Ramos (cell line): ENCODE measurements at regions not wholly inside any gene's neighbourhood (a gene's known extent, or its start where the extent isn't known, plus 50 kb on each side); places are given as distances from the start of the nearest gene placed in this dataset.
"Not testable (repeated sequence)": the region's sequence is repeated elsewhere in the genome, so short reads cannot be mapped to it uniquely, and the experiment has no call there.

Source experiments
- in situ Hi-C: fragments of 300-500 bp; cut with MboI; formaldehyde crosslinking; loops from one replicate; pipeline ENCODE4 v1.14.3; 2022; ENCODE audit warnings: low sequenced_read_pairs; ENCODE audit not compliant: unreplicated experiment

DNA sequence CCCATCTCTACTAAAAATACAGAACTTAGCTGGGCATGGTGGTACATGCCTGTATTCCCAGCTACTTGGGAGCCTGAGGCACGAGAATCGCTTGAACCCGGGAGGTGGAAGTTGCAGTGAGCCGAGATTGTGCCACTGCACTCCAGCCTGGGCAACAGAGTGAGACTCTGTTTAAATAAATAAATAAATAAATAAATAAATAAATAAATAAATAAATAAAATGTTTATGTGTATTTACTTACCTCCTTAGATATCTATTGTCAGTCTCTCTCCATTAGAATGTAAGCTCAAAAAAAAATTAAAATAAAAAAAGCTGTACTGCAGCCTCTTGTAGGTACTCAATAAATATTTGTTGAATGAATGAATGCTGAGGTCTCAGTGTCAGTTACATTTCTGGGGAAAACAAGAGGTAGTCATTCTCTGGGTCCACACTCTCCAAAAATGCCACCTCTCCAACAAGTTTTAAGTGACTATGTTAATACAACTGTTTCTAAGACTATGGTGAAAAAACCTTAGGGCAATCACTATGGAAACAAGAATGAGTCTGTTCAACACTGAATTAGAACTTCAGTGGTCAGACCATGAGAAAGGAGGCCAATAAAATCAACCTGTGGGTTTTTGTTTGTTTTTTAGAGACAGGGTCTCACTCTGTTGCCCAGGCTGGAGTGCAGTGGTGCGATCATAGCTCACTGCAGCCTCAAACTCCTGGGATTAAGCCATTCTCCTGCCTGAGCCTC lies 76.2 kb upstream of the C16orf82 start:
- in situ Hi-C loops, result not testable (repeated sequence)

DNA sequence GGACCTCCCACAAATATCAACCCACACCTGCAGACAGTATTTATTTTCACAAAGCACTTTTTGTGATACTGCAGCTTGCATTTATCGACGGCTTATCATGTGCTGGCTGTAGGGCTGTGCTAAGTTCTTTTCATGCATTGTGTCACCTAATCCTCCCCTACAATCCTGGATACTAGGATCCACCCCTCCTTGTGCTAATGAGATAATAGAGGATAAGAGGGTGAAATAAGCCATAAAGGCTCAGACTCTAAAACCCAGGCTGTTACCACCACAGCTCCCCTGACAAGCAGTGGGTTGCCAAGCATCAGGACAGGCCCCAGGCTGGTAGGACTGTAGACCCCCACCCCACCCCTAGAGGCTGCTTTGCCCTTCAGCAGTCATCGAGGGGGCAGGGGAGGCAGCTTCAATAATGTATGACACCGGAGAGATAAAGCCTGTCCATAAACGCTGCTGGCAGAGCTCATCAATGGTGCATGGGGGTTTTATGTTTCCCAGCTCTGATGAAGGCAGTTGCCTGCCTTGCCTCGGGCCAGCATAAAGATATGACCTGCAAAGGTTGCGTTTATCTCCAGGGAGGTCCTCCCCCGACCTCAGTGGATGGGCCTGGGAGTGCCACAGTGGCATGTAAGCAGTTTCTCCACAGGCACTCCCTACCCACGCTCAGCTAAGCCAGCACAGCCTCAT lies 73.9 kb upstream of the C16orf82 start:
- in situ Hi-C loops, result no loop called here

DNA sequence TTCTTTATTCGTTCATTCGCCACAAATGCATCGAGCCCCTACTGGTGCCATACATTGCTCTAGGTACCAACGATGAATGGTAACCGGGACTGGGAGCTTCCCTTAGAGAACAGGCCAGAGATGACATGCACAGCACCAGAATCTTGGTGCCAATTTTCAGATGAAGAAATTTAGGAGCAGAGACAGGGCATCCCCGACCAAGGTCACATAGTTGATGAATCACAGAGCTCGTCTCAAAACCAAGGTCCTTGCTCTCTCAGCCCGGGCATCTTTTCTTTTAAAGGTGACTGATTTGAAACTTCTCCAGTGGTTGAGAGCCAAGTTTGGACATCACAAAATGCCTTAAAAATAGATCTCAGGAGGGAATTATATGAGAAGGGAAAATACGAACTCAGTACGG lies 73.2 kb upstream of the C16orf82 start:
- in situ Hi-C loops, result no loop called here

DNA sequence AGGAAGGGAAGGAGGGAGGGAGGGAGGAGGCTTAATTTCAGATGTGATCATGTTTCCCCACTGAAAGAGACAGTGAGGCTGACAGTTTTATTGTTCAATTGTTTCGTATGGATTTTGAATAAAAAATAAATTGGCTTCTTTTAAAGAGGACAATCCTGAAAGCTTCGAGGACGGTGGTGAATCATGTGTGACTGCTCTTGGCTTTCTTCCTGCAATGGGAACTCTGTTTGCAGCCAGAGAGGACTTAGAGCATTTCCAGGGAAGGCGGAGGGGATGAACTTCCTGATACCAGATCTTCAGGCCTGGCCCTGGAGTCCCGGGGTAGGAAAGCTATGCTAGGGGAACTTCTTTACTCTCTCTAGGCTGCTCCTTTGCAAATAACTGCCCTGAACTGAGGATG lies 72.8 kb upstream of the C16orf82 start:
- in situ Hi-C loops, result no loop called here

DNA sequence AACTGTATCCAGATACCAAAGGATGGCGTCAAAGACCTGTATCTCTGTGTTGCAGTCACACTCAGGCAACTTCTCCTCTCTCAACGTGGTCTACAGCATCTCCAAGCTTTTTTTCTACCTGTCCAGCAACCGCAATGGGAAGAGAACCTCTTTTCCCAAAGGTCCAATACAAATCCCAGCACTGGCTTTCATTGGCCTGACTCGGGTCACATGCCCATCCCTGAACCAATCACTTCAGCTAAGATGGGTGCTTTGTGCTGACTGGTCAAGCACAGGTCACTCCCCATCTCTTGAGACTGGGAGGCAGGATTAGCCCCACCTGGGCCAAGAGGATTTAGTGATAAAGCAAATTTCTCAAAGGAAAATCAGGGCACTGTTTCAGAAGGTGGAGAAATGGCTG lies 71.2 kb upstream of the C16orf82 start:
- in situ Hi-C loops, result no loop called here

DNA sequence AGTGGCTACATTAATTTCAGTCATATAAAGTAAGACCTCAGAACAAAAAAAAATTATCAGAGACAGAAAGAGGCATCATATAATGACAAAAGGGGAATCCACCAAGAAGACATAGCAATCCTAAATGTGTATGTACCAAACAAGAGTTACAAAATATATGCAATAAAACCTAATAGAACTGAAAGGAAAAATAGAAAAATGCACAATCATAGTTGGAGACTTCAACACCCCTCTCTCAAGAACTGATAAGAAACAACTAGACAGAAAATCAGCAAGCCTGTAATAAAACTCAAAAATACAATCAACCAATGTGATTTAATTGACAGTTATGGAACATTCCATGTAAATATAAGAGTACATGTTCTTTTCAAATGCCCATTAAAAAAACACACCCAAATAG lies 61.3 kb upstream of the C16orf82 start:
- in situ Hi-C loops, result no loop called here
